ENCODE measurements at regions not wholly inside any gene's neighbourhood (a gene's known extent, or its start where the extent isn't known, plus 50 kb on each side); places are given as distances from the start of the nearest gene placed in this dataset.

DNA sequence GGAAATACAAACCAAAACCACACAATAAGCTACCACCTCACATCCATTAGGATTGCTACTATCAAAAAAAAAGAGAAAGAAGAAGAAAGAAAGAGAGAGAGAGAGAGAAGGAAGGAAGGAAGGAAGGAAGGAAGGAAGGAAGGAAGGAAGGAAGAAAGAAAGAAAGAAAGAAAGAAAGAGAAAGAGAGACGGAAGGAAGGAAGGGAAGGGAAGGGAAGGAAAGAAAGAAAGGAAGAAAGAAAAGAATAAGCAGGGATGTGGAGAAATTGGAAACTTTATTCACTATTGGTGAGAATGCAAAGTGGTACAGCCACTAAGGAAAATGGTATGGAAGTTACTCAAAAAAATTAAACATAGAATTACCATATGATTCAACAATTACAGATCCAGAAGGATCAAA is 159.9 kb downstream of the ID4 start:
- WGBS, 2 donors: 87 to 89% methylated on average over 1 of the region's 1 CpG
- Histone ChIP-seq H3K4me1 (no peaks in the 10 kb centered on the region), H3K27me3 (no peaks in the 10 kb centered on the region), H3K4me3 (no peak overlapping the region), H3K9me3 (no peaks in the 10 kb centered on the region), H3K36me3 (no peaks in the 10 kb centered on the region), H3K27ac (no peak overlapping the region)
- TF ChIP-seq EP300 (IDR thresholded peaks at IDR 0.05): no peak
- no peak for TF ChIP-seq POLR2A (IDR thresholded peaks at IDR 0.05)
- TF ChIP-seq, protein P1, sequence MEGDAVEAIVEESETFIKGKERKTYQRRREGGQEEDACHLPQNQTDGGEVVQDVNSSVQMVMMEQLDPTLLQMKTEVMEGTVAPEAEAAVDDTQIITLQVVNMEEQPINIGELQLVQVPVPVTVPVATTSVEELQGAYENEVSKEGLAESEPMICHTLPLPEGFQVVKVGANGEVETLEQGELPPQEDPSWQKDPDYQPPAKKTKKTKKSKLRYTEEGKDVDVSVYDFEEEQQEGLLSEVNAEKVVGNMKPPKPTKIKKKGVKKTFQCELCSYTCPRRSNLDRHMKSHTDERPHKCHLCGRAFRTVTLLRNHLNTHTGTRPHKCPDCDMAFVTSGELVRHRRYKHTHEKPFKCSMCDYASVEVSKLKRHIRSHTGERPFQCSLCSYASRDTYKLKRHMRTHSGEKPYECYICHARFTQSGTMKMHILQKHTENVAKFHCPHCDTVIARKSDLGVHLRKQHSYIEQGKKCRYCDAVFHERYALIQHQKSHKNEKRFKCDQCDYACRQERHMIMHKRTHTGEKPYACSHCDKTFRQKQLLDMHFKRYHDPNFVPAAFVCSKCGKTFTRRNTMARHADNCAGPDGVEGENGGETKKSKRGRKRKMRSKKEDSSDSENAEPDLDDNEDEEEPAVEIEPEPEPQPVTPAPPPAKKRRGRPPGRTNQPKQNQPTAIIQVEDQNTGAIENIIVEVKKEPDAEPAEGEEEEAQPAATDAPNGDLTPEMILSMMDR (IDR thresholded peaks at IDR 0.05): no peak
- DNase-seq (ENCODE audit: low spot score in 2 of 2): no peak

DNA sequence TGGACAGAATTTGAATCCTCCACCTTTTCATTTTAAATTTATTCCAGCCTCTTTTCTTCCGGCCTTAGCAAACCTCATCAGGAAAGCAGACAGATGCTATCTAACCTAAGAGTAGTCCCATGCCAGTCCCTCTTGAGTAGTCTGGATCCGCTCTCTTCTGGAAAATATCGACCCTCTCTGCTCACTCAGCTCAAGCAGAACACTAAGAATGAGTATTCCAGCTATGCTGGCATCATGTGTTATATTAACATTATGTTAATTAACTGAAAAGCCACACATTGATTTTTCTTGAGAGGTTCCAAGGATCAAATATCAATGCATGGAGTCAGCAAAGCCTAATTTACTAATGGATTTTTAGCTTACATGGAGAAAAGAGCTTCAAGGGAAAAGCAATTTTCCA is 161.4 kb downstream of the ID4 start:
- WGBS, 2 donors: 83 to 90% methylated on average over 3 of the region's 3 CpGs
- DNase-seq (ENCODE audit: low spot score in 2 of 2): no peak

DNA sequence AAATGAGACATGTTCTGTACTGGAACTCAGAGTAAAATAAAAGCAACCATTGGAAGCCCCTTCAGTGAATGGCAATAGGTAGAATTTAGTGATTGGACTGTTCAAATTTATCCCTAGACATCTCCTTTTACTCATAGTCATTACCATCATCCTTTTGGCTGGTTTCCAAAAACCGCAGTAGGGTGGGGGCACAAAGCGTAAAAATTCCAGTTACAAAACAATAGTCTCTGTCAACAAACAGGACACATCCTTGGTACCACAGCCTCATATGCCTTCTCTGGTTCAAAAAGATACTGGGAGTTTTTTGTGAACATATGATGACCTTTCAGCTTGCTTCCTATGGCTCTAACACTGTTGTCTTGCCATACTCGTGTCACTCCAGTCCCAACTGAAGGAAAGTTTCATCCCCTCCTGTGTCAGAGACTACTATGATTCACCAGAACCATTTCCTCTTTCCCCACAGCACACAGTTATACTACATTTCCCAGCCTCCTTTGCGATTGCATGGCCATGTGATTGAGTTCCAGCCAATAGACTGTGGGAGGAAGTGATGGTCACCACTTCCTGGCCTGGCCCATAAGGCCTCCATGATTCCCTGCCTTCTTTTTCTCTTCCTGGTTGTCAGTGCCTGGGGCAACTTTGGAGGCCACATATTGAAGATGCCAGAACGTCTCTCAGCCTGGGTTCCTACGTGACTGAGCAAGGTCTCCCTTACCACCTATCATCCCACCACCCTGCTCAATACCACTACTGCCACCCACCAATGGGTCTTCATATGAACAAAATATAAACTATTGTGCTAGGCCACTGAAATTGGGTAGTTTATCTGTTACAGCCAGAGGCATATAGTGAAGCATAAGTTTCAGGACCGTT is 162.4 kb downstream of the ID4 start:
- Histone ChIP-seq H3K4me3 (no peak overlapping the region), H3K36me3 (no peaks in the 10 kb centered on the region), H3K4me1 (no peaks in the 10 kb centered on the region), H3K27ac (no peak overlapping the region), H3K27me3 (no peaks in the 10 kb centered on the region), H3K9me3 (no peaks in the 10 kb centered on the region)
- WGBS, 2 donors: 63 to 79% methylated on average over 7 of the region's 7 CpGs
- no peak for DNase-seq (ENCODE audit: low spot score in 2 of 2)
- TF ChIP-seq, protein P1 (IDR thresholded peaks at IDR 0.05): no peak
- TF ChIP-seq POLR2A (IDR thresholded peaks at IDR 0.05): no peak

More for the DNA sequence above, 161.4 kb downstream of the ID4 start:
- no peaks in the 10 kb centered on the region for H3K9me3 ChIP-seq
- H3K4me1 ChIP-seq: no peaks in the 10 kb centered on the region
- no peak overlapping the region for H3K4me3 ChIP-seq
- no peaks in the 10 kb centered on the region for H3K36me3 ChIP-seq
- no peak overlapping the region for H3K27ac ChIP-seq
- H3K27me3 ChIP-seq: no peaks in the 10 kb centered on the region
- TF ChIP-seq POLR2A (IDR thresholded peaks at IDR 0.05) (no peak), EP300 (IDR thresholded peaks at IDR 0.05) (no peak)
- TF ChIP-seq, protein P1 (IDR thresholded peaks at IDR 0.05): no peak

- Histone ChIP-seq H3K9me3 (no peaks in the 10 kb centered on the region), H3K27ac (no peak overlapping the region), H3K4me1 (no peaks in the 10 kb centered on the region), H3K4me3 (no peak overlapping the region), H3K27me3 (no peaks in the 10 kb centered on the region), H3K36me3 (no peaks in the 10 kb centered on the region)
- no peak for TF ChIP-seq POLR2A (IDR thresholded peaks at IDR 0.05)
- TF ChIP-seq, protein P1 (IDR thresholded peaks at IDR 0.05): no peak
- DNase-seq (ENCODE audit: low spot score in 2 of 2): no peak
- WGBS, 2 donors: 63 to 86% methylated on average over 4 of the region's 4 CpGs
These were observed 164.1 kb downstream of the ID4 start for GRCh38 chr6:20001286-20001685.

- no peaks in the 10 kb centered on the region for H3K36me3 ChIP-seq
- TF ChIP-seq POLR2A (IDR thresholded peaks at IDR 0.05) (no peak), EP300 (IDR thresholded peaks at IDR 0.05) (no peak)
- TF ChIP-seq, protein P1 (IDR thresholded peaks at IDR 0.05): no peak
- no peak for DNase-seq (ENCODE audit: low spot score in 2 of 2)
- no peak overlapping the region for H3K27ac ChIP-seq
- no peak overlapping the region for H3K4me3 ChIP-seq
- 88 to 92% methylated on average over 2 of the region's 2 CpGs for WGBS, 2 donors
- no peaks in the 10 kb centered on the region for H3K9me3 ChIP-seq
- no peaks in the 10 kb centered on the region for H3K4me1 ChIP-seq
- no peaks in the 10 kb centered on the region for H3K27me3 ChIP-seq
These were observed 168.9 kb downstream of the ID4 start for GRCh38 chr6:20006037-20006436.

All from tibial nerve (tissue), 4 donors.